ENCODE measurements at regions not wholly inside any gene's neighbourhood (a gene's known extent, or its start where the extent isn't known, plus 50 kb on each side); places are given as distances from the start of the nearest gene placed in this dataset.

DNA sequence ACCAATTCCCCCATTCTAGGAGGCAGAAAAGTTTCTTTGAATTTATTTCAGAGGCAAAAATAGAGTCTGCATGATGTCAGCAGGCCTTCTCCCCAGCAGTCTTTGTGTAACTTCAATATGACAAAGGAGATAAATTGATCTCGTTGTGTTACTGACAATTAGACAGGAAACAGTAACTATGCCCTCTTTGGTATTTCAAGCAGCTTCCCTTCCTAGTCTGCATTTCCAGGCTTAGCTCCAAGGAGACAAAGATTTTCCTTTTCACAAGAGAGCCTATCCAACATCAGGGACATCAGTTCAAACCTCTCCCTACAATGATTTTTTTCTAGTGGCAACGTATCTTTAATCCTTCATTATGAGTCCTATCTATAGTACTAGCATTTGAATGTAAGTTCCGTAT, 245.9 kb upstream of the HSF2 start:
- H3K4me3 ChIP-seq (ENCODE audit: low read depth, low read length) = no peak overlapping the region
- H3K9me3 ChIP-seq (ENCODE audit: control insufficient read depth, low read length) = no peaks in the 10 kb centered on the region
- H3K27ac ChIP-seq = no peak overlapping the region
- no peak for TF ChIP-seq CTCF (IDR thresholded peaks at IDR 0.05)
- H3K4me1 ChIP-seq = no peaks in the 10 kb centered on the region
- no peaks in the 10 kb centered on the region for H3K27me3 ChIP-seq (ENCODE audit: control insufficient read depth, insufficient read depth, low read length)
- no peak overlapping the region for H2AFZ ChIP-seq
- no peaks in the 10 kb centered on the region for H3K36me3 ChIP-seq (ENCODE audit: control insufficient read depth, insufficient read depth, low read length)
- H3K9ac ChIP-seq = no peak overlapping the region
- H3K4me2 ChIP-seq (ENCODE audit: low read length) = no peak overlapping the region
- H3K79me2 ChIP-seq = no peaks in the 10 kb centered on the region

DNA sequence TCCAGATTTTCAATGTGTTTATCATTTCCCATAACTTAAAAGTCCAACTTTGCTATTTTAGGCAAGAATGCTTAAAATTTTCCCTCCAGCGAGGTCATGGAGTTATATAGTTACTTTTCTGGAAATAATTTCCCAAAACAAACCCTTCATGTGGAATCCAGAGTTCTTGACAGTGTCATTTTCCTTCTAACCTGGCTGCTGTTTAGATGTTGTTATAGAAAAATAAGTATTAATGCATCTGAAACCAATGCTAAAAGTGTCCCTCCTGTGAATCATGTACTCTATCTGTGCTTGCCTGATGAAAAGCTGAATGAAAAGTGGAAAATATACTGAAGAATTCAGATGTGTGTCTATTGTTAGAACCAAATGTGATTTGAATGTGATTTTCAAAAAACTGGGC, 245.3 kb upstream of the HSF2 start:
- Histone ChIP-seq H2AFZ (no peak overlapping the region), H3K27me3 (ENCODE audit: control insufficient read depth, insufficient read depth, low read length) (no peaks in the 10 kb centered on the region), H3K79me2 (no peaks in the 10 kb centered on the region), H3K4me2 (ENCODE audit: low read length) (no peak overlapping the region), H3K27ac (no peak overlapping the region), H3K9ac (no peak overlapping the region), H3K9me3 (ENCODE audit: control insufficient read depth, low read length) (no peaks in the 10 kb centered on the region), H3K4me3 (ENCODE audit: low read depth, low read length) (no peak overlapping the region), H3K36me3 (ENCODE audit: control insufficient read depth, insufficient read depth, low read length) (no peaks in the 10 kb centered on the region), H3K4me1 (no peaks in the 10 kb centered on the region)
- TF ChIP-seq CTCF (IDR thresholded peaks at IDR 0.05) = no peak

DNA sequence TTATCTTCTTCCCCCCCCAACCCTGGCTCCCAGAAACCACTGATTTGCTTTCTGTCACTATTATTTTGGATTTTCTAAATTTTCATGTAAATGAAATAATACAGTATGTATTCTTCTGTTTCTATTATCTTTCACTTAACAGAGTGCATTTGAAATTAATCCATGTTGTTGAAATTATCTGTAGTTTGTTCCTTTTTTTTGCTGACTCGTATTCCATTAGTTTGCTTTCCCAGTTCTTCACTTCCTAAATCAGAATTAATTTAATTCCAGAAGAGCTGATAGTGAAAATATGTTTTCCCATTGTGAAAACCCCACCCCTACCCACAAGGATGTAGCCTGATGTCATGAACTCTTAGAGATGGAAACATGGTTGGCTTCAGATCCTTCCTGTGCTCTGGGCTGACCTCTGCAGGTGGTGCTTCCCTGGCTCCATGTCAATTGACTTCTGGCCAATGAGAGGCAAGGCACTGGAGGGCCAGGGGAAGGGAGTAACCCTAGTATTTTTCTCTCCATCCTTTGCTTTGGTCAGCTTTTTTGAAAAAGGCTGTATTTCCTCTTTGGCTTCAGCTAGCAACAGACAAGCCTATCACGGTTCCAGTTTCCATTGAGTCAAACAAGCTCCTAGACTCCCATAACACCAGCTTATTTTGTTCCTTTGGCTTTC, 244.4 kb upstream of the HSF2 start:
- Histone ChIP-seq H3K9me3 (ENCODE audit: control insufficient read depth, low read length) (no peaks in the 10 kb centered on the region), H2AFZ (no peak overlapping the region), H3K27ac (no peak overlapping the region), H3K79me2 (no peaks in the 10 kb centered on the region), H3K4me3 (ENCODE audit: low read depth, low read length) (no peak overlapping the region), H3K27me3 (ENCODE audit: control insufficient read depth, insufficient read depth, low read length) (no peaks in the 10 kb centered on the region), H3K36me3 (ENCODE audit: control insufficient read depth, insufficient read depth, low read length) (no peaks in the 10 kb centered on the region), H3K4me1 (no peaks in the 10 kb centered on the region), H3K4me2 (ENCODE audit: low read length) (no peak overlapping the region), H3K9ac (no peak overlapping the region)
- no peak for TF ChIP-seq CTCF (IDR thresholded peaks at IDR 0.05)

- Histone ChIP-seq H3K36me3 (ENCODE audit: control insufficient read depth, insufficient read depth, low read length) (no peaks in the 10 kb centered on the region), H3K4me1 (no peaks in the 10 kb centered on the region), H3K9ac (no peak overlapping the region), H3K9me3 (ENCODE audit: control insufficient read depth, low read length) (no peaks in the 10 kb centered on the region), H3K4me2 (ENCODE audit: low read length) (no peak overlapping the region), H2AFZ (no peak overlapping the region), H3K79me2 (no peaks in the 10 kb centered on the region), H3K27me3 (ENCODE audit: control insufficient read depth, insufficient read depth, low read length) (no peaks in the 10 kb centered on the region), H3K27ac (no peak overlapping the region), H3K4me3 (ENCODE audit: low read depth, low read length) (no peak overlapping the region)
- no peak for TF ChIP-seq CTCF (IDR thresholded peaks at IDR 0.05)
Observed at GRCh38 chr6:122161136-122161535, 238.3 kb upstream of the HSF2 start.

DNA sequence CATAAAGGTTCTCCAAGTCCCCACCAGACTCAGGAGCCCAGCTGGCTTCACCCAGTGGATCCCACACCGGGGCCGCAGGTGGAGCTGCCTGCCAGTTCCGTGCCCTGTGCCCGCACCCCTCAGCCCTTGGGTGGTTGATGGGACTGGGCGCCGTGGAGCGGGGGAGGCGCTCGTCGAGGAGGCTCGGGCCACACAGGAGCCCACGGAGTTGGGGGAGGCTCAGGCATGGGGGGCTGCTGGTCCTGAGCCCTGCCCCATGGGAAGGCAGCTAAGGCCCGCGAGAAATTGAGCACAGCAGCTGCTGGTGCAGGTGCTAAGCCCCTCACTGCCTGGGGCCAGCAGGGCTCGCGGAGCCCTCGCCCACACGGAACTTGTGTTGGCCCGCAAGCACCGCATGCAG, 234.4 kb upstream of the HSF2 start:
- H3K4me1 ChIP-seq = no peaks in the 10 kb centered on the region
- no peaks in the 10 kb centered on the region for H3K9me3 ChIP-seq (ENCODE audit: control insufficient read depth, low read length)
- H3K4me2 ChIP-seq (ENCODE audit: low read length) = no peak overlapping the region
- H3K36me3 ChIP-seq (ENCODE audit: control insufficient read depth, insufficient read depth, low read length) = no peaks in the 10 kb centered on the region
- H3K4me3 ChIP-seq (ENCODE audit: low read depth, low read length) = no peak overlapping the region
- no peak overlapping the region for H2AFZ ChIP-seq
- H3K79me2 ChIP-seq = no peaks in the 10 kb centered on the region
- no peak overlapping the region for H3K27ac ChIP-seq
- H3K27me3 ChIP-seq (ENCODE audit: control insufficient read depth, insufficient read depth, low read length) = no peaks in the 10 kb centered on the region
- TF ChIP-seq CTCF (IDR thresholded peaks at IDR 0.05) = no peak
- no peak overlapping the region for H3K9ac ChIP-seq

Data from parathyroid adenoma (tissue), 2 donors.